Left lung (tissue), 4 donors: ENCODE measurements at regions not wholly inside any gene's neighbourhood (a gene's known extent, or its start where the extent isn't known, plus 50 kb on each side); places are given as distances from the start of the nearest gene placed in this dataset.

Experiments
- ATAC-seq: fragments of 200-7000 bp; cut with Tn5 transposase; one replicate; pipeline ENCODE4 v1.9.1; 2020; ENCODE audit warnings: moderate library complexity
- DNase-seq, 4 donors: peaks; one replicate each; pipeline ENCODE4 v3.0.0-alpha.2; 2013 to 2020
- H3K27ac ChIP-seq, 2 donors: fragments of 200-600 bp; sonication (generic) in 1 of 2; one replicate each; pipeline versions ENCODE4 v1.5.0 to v1.8.0; 2020 to 2021
- H3K27me3 ChIP-seq, 2 donors: fragments of 200-600 bp; sonication (generic) in 1 of 2; one replicate each; pipeline versions ENCODE4 v1.5.0 to v1.8.0; 2020 to 2021
- H3K36me3 ChIP-seq, 2 donors: fragments of 200-600 bp; sonication (generic) in 1 of 2; one replicate each; pipeline versions ENCODE4 v1.5.0 to v1.8.0; 2020 to 2021
- H3K4me1 ChIP-seq, 2 donors: fragments of 200-600 bp; one replicate each; pipeline ENCODE4 v1.8.0; 2021
- H3K4me3 ChIP-seq, 2 donors: fragments of 200-600 bp; sonication (generic) in 1 of 2; one replicate each; pipeline versions ENCODE4 v1.5.0 to v1.8.0; 2020 to 2021; ENCODE audit warnings: mild to moderate bottlenecking in 1 of 2
- H3K9me3 ChIP-seq, 2 donors: fragments of 200-600 bp; sonication (generic) in 1 of 2; one replicate each; pipeline versions ENCODE4 v1.5.0 to v1.8.0; 2020 to 2021
- intact Hi-C, 2 donors: fragments of 100-400 bp; cut with DNase I; formaldehyde crosslinking; loops; one replicate each; pipeline versions ENCODE4 v1.11.2 to v1.14.2; 2022
- TF ChIP-seq, protein P1 (sequence below), 2 donors: fragments of 200-600 bp; sonication (generic) in 1 of 2; IDR thresholded peaks; one replicate each; pipeline versions ENCODE4 v1.5.0 to v1.8.0; 2021; ENCODE audit warnings: antibody characterized with exemption in 2 of 2
- donor health status: DM: no; HTN: yes; CAD: no.
- donor health status: DM: no; HTN: no; CAD: no.

DNA sequence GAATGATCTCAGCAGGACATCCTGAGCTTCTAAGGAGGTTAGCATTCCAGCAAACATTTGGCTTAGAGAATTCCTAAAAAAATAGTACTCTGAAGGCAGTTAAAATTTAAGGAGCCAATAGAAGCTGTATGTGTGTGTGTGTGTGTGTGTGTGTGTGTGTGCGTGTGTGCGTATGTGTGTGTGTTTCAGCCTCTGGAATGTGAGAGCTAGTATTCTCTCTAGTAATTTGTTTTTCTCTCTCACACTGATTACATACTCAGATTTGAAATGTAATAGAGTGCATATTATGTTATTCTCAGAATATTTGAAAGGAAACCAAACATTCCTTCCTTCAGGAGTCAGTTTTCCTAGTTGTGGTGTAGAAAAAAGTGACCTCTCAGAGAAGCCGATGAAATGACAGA is 279.6 kb downstream of the TMEM38B start:
- intact Hi-C loops = no loop called here
- no peak overlapping the region for H3K4me3 ChIP-seq
- TF ChIP-seq, protein P1, sequence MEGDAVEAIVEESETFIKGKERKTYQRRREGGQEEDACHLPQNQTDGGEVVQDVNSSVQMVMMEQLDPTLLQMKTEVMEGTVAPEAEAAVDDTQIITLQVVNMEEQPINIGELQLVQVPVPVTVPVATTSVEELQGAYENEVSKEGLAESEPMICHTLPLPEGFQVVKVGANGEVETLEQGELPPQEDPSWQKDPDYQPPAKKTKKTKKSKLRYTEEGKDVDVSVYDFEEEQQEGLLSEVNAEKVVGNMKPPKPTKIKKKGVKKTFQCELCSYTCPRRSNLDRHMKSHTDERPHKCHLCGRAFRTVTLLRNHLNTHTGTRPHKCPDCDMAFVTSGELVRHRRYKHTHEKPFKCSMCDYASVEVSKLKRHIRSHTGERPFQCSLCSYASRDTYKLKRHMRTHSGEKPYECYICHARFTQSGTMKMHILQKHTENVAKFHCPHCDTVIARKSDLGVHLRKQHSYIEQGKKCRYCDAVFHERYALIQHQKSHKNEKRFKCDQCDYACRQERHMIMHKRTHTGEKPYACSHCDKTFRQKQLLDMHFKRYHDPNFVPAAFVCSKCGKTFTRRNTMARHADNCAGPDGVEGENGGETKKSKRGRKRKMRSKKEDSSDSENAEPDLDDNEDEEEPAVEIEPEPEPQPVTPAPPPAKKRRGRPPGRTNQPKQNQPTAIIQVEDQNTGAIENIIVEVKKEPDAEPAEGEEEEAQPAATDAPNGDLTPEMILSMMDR (IDR thresholded peaks at IDR 0.05) = no peak
- H3K27ac ChIP-seq = no peak overlapping the region
- H3K27me3 ChIP-seq = no peaks in the 10 kb centered on the region
- H3K36me3 ChIP-seq = no peaks in the 10 kb centered on the region
- no peaks in the 10 kb centered on the region for H3K4me1 ChIP-seq
- no peaks in the 10 kb centered on the region for H3K9me3 ChIP-seq
- DNase-seq = no peak
- no peak for ATAC-seq

DNA sequence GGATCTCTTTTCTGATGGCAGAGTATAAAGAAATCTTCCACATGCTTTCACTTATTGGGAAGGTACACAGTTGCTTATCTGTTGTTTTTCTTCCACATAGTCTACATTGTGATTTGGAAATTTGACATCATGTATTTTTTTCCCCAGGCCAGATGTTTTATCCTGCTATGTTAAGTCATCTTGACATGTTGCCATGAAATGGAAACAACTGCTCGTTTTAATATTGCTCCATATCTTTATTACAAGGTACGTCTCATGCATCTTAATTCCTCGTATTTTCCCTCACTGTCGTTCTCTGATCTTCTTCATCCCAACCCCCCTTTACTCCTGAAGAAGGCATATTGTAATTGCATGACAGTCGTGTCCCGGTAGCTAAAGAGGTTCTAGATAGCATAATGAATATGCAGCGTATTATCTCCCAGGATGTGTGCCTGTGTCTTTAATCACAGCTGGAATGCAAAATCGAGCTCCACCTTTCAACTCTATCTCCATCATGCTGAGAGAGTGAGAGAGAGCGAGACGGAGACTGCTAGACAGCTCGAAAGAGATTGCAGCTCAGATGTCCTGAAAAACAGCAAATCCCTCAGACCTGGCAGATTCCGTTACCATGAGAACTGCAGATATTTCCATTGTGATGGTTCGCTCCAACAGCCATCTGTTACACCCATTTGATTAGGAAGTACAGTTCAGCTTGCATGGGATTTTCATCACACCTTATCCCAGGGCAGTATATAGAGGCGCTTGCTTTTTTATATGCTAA is 281.7 kb downstream of the TMEM38B start:
- Histone ChIP-seq H3K27me3 (no peaks in the 10 kb centered on the region), H3K27ac (no peak overlapping the region), H3K9me3 (no peaks in the 10 kb centered on the region), H3K4me1 (no peaks in the 10 kb centered on the region), H3K4me3 (no peak overlapping the region), H3K36me3 (no peaks in the 10 kb centered on the region)
- DNase-seq = peak in 1 of 4 donors; percentile 33
- TF ChIP-seq, protein P1 (IDR thresholded peaks at IDR 0.05) = no peak
- no peak for ATAC-seq
- intact Hi-C loops = no loop called here

DNA sequence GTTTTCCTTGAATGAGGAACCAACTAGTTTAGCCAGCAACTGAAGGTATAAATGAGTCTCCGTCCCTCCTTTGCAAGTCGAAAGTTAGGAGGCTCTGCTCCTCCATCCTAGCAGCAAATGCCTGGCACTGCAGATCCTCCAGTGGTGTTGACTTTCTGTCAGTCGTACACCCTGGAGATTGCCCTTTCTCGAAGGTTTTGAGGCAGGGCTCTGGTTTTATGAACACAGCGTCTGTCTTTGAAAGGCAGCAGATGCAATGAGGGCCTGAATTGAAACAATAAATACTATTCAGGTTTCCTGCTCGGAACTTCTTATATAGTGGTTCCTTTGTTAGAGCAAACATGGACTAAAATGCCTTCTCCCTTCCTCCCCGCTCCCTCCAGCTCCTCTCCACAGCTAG is 284.0 kb downstream of the TMEM38B start:
- Histone ChIP-seq H3K36me3 (no peaks in the 10 kb centered on the region), H3K27me3 (no peaks in the 10 kb centered on the region), H3K4me3 (no peak overlapping the region), H3K27ac (no peak overlapping the region), H3K4me1 (no peaks in the 10 kb centered on the region), H3K9me3 (no peaks in the 10 kb centered on the region)
- intact Hi-C loops = no loop called here
- TF ChIP-seq, protein P1 (IDR thresholded peaks at IDR 0.05) = no peak
- ATAC-seq (no peak), DNase-seq (no peak)

DNA sequence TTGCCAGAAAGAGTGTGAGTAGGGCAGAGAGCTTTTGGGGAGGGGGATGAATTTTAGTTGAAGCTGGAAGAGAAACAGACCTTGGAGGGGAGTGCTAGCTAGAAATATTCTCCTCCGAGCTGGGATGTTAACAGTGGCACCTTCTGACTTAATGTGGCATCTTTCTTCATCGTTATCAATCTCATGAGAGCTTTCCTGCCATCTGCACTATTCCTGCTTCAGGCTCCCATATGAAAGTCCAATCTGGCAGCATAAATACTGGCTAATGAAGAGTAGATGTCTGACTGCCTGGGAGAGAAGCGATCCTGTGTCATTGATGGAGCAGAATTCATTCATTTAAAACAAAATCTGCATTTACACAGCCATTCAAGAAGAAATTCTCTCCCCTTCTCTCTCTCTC is 284.5 kb downstream of the TMEM38B start:
- Histone ChIP-seq H3K4me1 (no peaks in the 10 kb centered on the region), H3K36me3 (no peaks in the 10 kb centered on the region), H3K27ac (no peak overlapping the region), H3K4me3 (no peak overlapping the region), H3K9me3 (no peaks in the 10 kb centered on the region), H3K27me3 (no peaks in the 10 kb centered on the region)
- DNase-seq (no peak), ATAC-seq (no peak)
- TF ChIP-seq, protein P1 (IDR thresholded peaks at IDR 0.05) = no peak
- intact Hi-C loops = no loop called here

DNA sequence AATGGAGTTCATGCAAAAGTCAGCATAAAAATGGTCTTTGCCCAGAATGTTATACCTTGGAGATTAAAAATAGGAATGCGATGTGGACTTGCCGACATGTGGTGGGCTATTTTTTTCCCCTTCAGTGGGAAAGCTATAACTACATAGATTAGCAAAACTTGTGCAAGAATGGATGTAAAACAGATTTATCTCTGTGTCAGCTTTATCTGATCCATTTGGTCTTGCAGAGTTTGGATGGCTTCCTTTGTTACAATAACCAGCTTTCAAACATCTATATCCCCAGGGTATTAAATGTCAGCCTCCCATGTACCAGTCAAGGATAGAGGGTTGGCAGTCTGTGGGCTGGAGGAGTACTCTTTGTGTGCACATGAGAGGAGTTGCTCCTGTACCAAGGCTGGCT is 284.9 kb downstream of the TMEM38B start:
- no peak for ATAC-seq
- H3K27me3 ChIP-seq = no peaks in the 10 kb centered on the region

More for the DNA sequence above, 284.9 kb downstream of the TMEM38B start:
- no peak for DNase-seq
- Histone ChIP-seq H3K36me3 (no peaks in the 10 kb centered on the region), H3K9me3 (no peaks in the 10 kb centered on the region), H3K27ac (no peak overlapping the region), H3K4me1 (no peaks in the 10 kb centered on the region), H3K4me3 (no peak overlapping the region)
- intact Hi-C loops = no loop called here
- TF ChIP-seq, protein P1 (IDR thresholded peaks at IDR 0.05) = no peak
